ENCODE measurements at regions not wholly inside any gene's neighbourhood (a gene's known extent, or its start where the extent isn't known, plus 50 kb on each side); places are given as distances from the start of the nearest gene placed in this dataset.

- Histone ChIP-seq H3K27me3 (no peaks in the 10 kb centered on the region), H3K4me3 (no peak overlapping the region), H3K9me3 (no peaks in the 10 kb centered on the region), H3K36me3 (no peaks in the 10 kb centered on the region)
- no peak for DNase-seq
Measured at GRCh38 chr22:27490080-27490479, 311.5 kb downstream of the MN1 start.

GRCh38 chr22:27491888-27492287 is 309.7 kb downstream of the MN1 start:
- Histone ChIP-seq H3K9me3 (no peaks in the 10 kb centered on the region), H3K36me3 (no peaks in the 10 kb centered on the region), H3K4me3 (no peak overlapping the region), H3K27me3 (no peaks in the 10 kb centered on the region)
- no peak for DNase-seq

GRCh38 chr22:27492566-27493201 is 308.9 kb downstream of the MN1 start:
- no peak for DNase-seq
- H3K9me3 ChIP-seq, result no peaks in the 10 kb centered on the region
- no peaks in the 10 kb centered on the region for H3K27me3 ChIP-seq
- no peak overlapping the region for H3K4me3 ChIP-seq
- no peaks in the 10 kb centered on the region for H3K36me3 ChIP-seq

GRCh38 chr22:27493796-27494195 is 307.8 kb downstream of the MN1 start:
- Histone ChIP-seq H3K36me3 (no peaks in the 10 kb centered on the region), H3K9me3 (no peaks in the 10 kb centered on the region), H3K4me3 (no peak overlapping the region), H3K27me3 (no peaks in the 10 kb centered on the region)
- no peak for DNase-seq

- DNase-seq, result no peak
- no peaks in the 10 kb centered on the region for H3K9me3 ChIP-seq
- H3K4me3 ChIP-seq, result no peak overlapping the region
- no peaks in the 10 kb centered on the region for H3K36me3 ChIP-seq
- no peaks in the 10 kb centered on the region for H3K27me3 ChIP-seq
Measured at GRCh38 chr22:27494785-27495184, 306.8 kb downstream of the MN1 start.

- no peak for DNase-seq
- H3K36me3 ChIP-seq, result no peaks in the 10 kb centered on the region
- no peaks in the 10 kb centered on the region for H3K9me3 ChIP-seq
- no peak overlapping the region for H3K4me3 ChIP-seq
- no peaks in the 10 kb centered on the region for H3K27me3 ChIP-seq
Measured at GRCh38 chr22:27495325-27495724, 306.2 kb downstream of the MN1 start.

- DNase-seq, result no peak
- no peaks in the 10 kb centered on the region; the same call in 1 of the 2 replicates for H3K9me3 ChIP-seq
- H3K36me3 ChIP-seq, result no peaks in the 10 kb centered on the region
- H3K27me3 ChIP-seq, result no peaks in the 10 kb centered on the region
- no peak overlapping the region for H3K4me3 ChIP-seq
Measured at GRCh38 chr22:27499121-27499520, 302.4 kb downstream of the MN1 start.

GRCh38 chr22:27501191-27501936 is 300.2 kb downstream of the MN1 start:
- Histone ChIP-seq H3K27me3 (no peaks in the 10 kb centered on the region), H3K9me3 (no peaks in the 10 kb centered on the region; the same call in 1 of the 2 replicates), H3K36me3 (no peaks in the 10 kb centered on the region), H3K4me3 (no peak overlapping the region)
- DNase-seq, result no peak

- no peaks in the 10 kb centered on the region for H3K36me3 ChIP-seq
- no peaks in the 10 kb centered on the region; the same call in 1 of the 2 replicates for H3K9me3 ChIP-seq
- H3K4me3 ChIP-seq, result no peak overlapping the region
- H3K27me3 ChIP-seq, result no peaks in the 10 kb centered on the region
- no peak for DNase-seq
Measured at GRCh38 chr22:27502327-27502726, 299.2 kb downstream of the MN1 start.

GRCh38 chr22:27504360-27505253 is 296.9 kb downstream of the MN1 start:
- DNase-seq, result no peak
- Histone ChIP-seq H3K9me3 (no peaks in the 10 kb centered on the region; the same call in 1 of the 2 replicates), H3K27me3 (no peaks in the 10 kb centered on the region), H3K36me3 (no peaks in the 10 kb centered on the region), H3K4me3 (no peak overlapping the region)

GRCh38 chr22:27507111-27507611 is 294.4 kb downstream of the MN1 start:
- Histone ChIP-seq H3K9me3 (no peaks in the 10 kb centered on the region; the same call in 1 of the 2 replicates), H3K4me3 (no peak overlapping the region), H3K27me3 (no peaks in the 10 kb centered on the region), H3K36me3 (no peaks in the 10 kb centered on the region)
- DNase-seq, result peak; percentile 29

GRCh38 chr22:27507935-27508526 is 293.5 kb downstream of the MN1 start:
- peak; percentile 49 for DNase-seq
- no peaks in the 10 kb centered on the region; the same call in 1 of the 2 replicates for H3K9me3 ChIP-seq
- no peak overlapping the region for H3K4me3 ChIP-seq
- no peaks in the 10 kb centered on the region for H3K36me3 ChIP-seq
- H3K27me3 ChIP-seq, result no peaks in the 10 kb centered on the region

- DNase-seq, result no peak
- Histone ChIP-seq H3K4me3 (no peak overlapping the region), H3K9me3 (no peaks in the 10 kb centered on the region), H3K27me3 (no peaks in the 10 kb centered on the region), H3K36me3 (no peaks in the 10 kb centered on the region)
Measured at GRCh38 chr22:27509132-27509920, 292.2 kb downstream of the MN1 start.

- H3K36me3 ChIP-seq, result no peaks in the 10 kb centered on the region
- no peaks in the 10 kb centered on the region for H3K27me3 ChIP-seq
- no peaks in the 10 kb centered on the region for H3K9me3 ChIP-seq
- DNase-seq, result no peak
- no peak overlapping the region for H3K4me3 ChIP-seq
Measured at GRCh38 chr22:27510024-27510423, 291.5 kb downstream of the MN1 start.

GRCh38 chr22:27512283-27512761 is 289.2 kb downstream of the MN1 start:
- Histone ChIP-seq H3K36me3 (no peaks in the 10 kb centered on the region), H3K4me3 (no peak overlapping the region), H3K9me3 (no peaks in the 10 kb centered on the region), H3K27me3 (no peaks in the 10 kb centered on the region)
- DNase-seq, result peak; percentile 55

- no peaks in the 10 kb centered on the region for H3K27me3 ChIP-seq
- DNase-seq, result no peak
Measured at GRCh38 chr22:27513021-27513420, 288.5 kb downstream of the MN1 start.

More at GRCh38 chr22:27513021-27513420, 288.5 kb downstream of the MN1 start:
- Histone ChIP-seq H3K9me3 (no peaks in the 10 kb centered on the region), H3K4me3 (no peak overlapping the region), H3K36me3 (no peaks in the 10 kb centered on the region)

Measured in MG63 (cell line).